HG03469 (cell line): ENCODE measurements at regions not wholly inside any gene's neighbourhood (a gene's known extent, or its start where the extent isn't known, plus 50 kb on each side); places are given as distances from the start of the nearest gene placed in this dataset.

Experiments used
- ATAC-seq: cut with Tn5 transposase; IDR thresholded peaks from one replicate; pipeline ENCODE4 v1.9.1; 2021; ENCODE audit warnings: mild to moderate bottlenecking, moderate library complexity, moderate number of reproducible peaks; ENCODE audit not compliant: unreplicated experiment

DNA sequence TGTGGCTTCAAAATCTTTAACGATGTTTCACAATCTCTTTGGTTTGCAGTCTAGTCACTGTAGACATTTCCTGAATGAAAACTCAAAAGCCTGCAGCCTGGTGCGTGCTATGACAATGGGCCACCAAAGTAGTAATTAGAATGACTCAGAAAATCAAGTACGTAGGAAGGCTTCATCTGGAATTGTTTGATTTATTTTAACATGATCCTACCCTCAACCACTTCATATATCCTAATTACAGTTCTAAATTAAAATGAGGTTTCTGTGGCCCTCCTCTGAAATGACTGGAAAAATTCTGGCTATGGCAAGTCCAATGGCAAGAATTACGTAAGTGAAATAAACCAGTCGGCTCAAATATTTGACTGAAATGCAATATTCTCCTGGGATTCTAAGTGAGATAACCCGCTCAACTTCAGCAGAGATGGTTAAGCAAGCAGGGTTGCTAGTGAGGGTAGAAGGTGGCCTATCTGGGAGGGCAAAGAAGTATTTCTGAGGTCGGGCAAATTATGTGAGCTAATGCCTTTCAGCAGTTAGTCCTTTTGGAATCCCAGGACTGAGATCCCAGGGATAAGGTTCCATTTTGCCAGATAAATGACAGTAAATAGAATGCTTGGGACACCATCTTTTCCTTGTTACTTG is 145.6 kb upstream of the MYOCD start:
- ATAC-seq = no peak

DNA sequence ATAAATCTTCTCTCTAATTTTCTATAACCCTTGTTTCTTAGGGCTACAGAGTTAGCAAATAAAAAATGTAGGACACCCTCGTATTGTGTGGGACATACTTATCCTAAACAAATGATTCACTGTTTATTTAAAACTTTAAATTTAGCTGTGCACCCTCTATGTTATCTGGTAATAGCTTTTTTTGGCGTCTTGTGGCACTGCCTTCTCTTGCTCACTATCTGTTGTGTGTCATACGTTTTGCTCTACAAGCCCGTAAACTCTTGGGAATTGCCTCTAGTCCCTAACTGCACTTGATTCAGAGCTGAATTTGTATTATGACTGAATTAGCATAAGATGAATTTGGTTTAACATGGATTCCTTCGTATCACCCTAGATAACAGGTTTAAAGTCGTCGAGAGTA is 144.3 kb upstream of the MYOCD start:
- no peak for ATAC-seq

DNA sequence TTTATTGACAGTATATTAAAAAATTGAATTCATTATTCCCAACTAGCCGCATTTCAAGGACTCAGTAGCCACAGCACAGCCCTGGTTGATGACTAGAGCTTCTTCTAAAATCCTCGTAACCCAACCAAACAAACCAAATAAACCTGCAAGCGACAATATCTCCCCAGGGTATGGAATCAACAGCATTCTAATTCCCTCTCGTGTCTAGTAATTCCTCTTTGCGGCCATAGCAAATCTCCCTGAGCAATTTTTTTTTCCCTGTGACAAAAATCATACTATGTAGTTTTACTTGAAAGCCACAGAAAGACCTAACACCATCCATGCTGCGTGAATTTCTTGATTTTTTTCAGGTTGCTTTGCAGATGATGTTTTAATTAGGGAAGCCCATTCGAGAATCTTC is 143.4 kb upstream of the MYOCD start:
- ATAC-seq = no peak

DNA sequence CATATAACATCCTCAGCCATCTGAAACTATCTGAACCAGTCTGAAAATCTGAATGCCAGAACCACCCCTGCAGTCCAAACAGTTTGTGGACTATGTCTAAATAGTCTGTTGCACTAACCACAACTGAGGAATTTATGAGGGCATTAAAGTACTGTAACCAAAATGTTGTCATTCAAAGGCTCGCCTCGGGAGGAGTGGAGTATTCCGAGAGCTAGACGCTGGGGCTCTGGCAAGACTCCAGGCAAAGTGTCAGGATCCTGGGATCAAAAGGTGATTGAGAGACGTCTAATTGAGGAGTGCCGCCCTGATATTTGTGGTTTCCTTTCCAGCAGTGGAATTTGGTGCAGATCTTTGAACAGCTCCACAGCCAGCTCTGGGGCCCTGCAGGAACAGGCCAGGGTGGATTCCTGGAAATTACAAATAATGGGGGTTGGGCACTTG is 142.9 kb upstream of the MYOCD start:
- no peak for ATAC-seq

DNA sequence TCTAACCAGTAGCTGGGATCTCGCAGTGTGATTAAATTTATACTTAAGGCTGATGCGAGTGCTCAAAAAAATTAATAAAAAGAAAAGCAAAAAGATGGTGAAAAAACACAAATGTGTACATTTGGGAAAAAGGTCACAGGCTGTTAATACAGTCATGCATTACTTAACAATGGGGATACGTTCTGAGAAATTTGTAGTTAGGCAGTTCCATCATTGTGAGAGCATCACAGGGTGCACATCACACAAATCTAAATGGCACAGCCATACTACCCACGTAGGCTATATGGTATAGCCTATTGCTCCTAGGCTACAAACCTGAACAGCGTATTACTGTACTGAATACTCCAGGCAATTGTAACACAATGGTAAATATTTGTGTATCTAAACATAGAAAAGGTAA is 142.4 kb upstream of the MYOCD start:
- no peak for ATAC-seq

- no peak for ATAC-seq
Measured at GRCh38 chr17:12528036-12528435, 137.7 kb upstream of the MYOCD start.

GRCh38 chr17:12530161-12530560 is 135.5 kb upstream of the MYOCD start:
- ATAC-seq = no peak

GRCh38 chr17:12536021-12536420 is 129.7 kb upstream of the MYOCD start:
- no peak for ATAC-seq

DNA sequence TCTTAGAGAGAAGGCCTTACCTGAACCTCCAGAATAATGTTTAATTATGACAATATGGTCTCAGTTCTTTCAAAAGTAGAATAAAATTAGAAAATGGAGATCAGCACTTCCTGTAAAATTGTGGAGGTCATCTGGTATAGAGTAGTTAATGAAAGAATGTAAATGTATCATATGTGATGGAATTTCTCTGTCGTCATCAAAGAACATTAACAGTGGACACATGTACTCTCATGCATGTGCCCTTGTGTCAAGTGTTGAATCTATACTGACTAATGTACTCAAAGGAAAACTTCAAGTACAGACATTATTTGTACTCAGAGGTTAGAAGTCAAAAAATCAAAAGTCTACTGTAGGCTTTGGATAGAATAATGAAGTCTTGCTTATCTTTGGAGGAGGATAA is 129.2 kb upstream of the MYOCD start:
- ATAC-seq = no peak

DNA sequence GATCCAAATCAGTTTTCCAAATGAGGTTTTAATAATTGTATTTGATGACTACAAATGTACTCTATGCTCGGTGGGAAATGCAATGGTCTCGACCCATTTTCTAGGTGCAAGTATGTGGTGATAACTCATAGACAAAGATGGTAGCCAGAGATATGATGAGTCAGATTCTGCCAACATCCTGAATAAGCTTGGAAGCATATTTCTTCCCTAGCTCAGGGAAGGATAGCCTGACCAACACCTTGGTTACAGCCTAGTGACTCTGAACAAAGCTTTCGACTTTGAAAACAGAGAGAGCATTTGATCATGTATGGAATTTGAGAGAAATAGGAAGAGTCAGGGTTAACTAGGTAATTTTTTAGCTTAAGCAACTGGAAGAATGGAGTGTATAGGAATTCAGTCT is 128.3 kb upstream of the MYOCD start:
- no peak for ATAC-seq

DNA sequence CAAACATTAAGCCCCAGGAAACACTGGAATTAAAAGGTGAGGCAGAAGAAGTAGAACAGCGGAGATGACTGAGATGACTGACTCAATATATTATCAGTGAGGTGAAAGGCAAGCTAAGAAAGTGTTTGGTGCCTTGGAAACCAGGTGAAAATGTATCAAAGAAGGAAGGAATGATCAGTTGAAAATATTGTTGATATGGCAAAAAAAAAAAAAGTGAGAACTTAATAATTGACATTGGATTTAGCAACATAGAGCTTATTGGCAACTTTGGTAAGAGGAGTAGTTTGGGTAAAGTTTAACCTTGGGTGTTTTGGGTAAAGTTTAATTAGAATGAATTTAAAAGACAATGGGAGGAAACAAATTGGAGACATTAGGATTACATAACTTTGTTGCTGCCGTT is 127.7 kb upstream of the MYOCD start:
- ATAC-seq = no peak

DNA sequence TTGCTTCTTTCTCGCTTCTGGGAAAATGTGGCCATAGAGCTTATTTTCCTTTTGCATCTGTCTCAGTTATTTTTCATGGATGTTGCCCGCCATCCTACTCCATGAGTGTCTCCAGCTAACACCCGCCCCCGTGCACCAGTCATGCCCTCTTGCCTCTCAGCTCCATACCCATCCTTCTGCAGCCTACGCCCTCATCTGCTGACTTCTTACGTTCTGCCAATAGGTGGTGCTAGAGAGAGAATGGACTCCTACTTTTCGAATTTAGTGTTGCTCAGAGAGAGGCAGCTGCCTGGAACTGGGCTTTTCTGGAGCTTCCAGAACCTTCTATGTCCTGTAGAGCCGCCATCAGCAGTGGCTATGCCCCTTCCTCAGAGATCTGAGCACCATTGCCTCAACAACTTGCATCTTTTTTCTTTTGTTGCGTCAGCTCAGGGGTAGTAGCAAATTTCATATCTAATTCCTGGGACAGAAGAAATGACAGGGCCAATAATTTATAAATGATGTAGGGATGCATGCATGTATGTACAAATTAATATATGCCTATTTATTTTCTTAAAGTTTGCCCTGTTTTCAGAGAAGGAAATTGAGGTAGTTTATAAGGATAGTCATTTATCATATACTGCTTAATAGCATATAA is 119.7 kb upstream of the MYOCD start:
- no peak for ATAC-seq

- no peak for ATAC-seq
Measured at GRCh38 chr17:12546983-12547382, 118.7 kb upstream of the MYOCD start.

- no peak for ATAC-seq
Measured at GRCh38 chr17:12547831-12548230, 117.9 kb upstream of the MYOCD start.

GRCh38 chr17:12548558-12548957 is 117.1 kb upstream of the MYOCD start:
- ATAC-seq = no peak

DNA sequence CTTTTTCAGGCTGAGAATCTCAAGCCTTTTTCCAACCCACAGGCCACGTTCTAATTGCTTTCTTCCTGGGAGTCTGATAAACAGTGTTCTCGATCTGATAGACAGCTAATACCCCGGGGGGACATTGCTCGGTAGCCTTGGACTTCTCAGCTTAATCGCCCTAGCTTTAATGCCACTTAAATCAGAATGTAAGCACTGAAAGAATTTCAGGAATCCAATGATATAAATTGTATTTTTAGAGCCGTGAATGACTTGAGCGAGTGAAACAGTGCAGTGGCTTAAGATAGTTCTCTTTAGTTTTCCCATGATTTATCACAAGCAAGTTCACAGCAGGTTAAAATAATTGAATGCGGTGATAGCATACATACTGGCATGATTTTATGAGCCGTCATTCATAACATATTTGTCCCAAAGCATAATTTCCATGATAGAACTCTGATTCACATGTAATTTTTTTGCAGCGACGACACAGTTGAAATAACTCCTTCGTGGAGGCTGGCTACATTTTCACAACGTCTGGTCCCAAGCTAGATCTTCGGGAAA is 116.1 kb upstream of the MYOCD start:
- ATAC-seq = no peak

- no peak for ATAC-seq
Measured at GRCh38 chr17:12553625-12554024, 112.1 kb upstream of the MYOCD start.

DNA sequence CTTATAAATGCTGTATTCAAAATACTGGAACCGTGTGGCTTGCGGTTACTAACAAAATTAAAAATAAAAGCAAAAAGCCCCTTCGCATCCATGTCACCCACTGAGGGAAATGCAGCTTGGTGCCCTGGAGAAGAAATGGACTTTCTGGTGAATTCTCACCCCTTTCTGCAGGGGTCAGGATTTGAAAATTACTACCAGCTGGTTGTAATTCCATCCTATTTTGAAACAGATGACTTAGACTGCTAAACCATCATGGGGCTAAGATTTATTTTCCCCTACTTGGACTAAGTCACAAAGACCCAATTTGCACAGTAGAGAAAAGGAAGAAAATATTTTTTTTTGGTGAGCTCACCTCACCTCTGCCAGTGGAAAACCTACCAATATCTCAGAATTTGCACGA is 111.4 kb upstream of the MYOCD start:
- no peak for ATAC-seq

- ATAC-seq = no peak
Measured at GRCh38 chr17:12566291-12566690, 99.4 kb upstream of the MYOCD start.

DNA sequence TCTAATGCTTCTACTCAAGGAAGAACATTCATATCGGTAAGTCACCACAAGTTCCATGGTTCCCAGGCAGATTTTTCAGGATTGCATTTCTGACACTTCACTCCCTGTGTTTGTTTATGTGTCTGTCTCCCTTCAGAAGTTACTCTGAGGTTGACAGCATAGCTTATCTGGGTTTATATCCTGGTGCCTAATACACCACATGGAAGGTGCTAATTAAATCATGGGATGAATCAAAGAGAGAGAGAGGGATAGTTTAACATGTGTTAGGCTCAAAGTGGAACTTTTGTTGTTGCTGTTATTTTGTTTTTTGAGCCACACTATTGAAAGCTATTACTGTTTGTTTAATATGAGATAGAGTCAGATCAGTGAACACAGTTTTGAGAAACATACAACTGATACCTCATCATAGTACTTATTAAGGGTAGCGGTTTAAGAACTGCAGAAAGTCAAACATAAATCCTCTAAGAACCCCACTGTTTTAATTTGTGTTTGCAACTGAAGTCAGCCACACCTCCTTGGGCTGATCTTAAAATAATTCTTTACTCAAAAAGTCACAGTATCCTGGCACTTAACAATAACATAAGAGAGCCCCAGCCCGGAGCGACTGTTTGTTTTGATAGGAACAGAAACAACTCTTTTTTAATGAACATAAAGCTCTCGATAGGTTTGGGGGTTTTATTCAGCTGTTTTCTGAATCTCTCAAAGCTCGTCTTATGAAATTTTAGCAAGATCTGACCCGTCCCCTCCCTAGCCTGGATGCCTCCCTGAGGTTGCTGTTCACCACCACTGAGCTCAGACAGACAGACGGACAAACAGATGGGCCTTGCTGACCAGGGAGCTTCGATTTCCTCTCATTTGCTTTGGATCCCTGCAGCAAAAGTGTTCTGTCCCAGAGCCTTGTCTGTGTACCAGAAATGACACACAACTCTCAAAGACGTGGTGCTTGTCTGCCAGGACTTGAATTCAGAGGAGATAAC is 98.3 kb upstream of the MYOCD start:
- no peak for ATAC-seq
